ENCODE measurements at regions not wholly inside any gene's neighbourhood (a gene's known extent, or its start where the extent isn't known, plus 50 kb on each side); places are given as distances from the start of the nearest gene placed in this dataset.

DNA sequence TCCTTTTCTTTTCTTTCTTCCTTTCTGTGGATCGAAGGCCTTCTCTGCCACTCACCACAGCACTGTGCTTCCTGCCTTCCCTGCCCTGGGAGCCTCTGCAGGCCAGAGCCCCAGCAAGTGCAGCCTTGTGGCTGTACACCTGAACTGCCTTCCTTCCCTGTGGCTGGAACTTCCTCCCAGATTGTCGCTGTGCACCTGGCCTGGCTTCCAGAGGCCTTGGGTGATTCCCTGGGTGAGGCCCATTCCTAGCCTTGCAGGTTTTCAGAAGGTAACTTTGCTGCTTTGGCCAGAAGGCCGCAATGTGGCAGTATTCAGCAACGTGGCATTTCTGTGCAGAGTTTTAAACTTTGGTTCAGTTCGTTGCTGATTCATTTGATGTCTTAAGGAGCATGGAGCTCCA is 50.1 kb upstream of the RASGEF1A start:
- no peaks in the 10 kb centered on the region for H4K20me1 ChIP-seq (ENCODE audit: control insufficient read depth, insufficient read depth, low read length, poor library complexity, severe bottlenecking)
- no peak overlapping the region for H3K9ac ChIP-seq (ENCODE audit: low read length)
- H2AFZ ChIP-seq (ENCODE audit: insufficient read depth, low read depth, low read length, poor library complexity, severe bottlenecking), result no peak overlapping the region
- peaks cover 0 to 2% (median 0%) of the 10 kb centered on the region in 3 donors for H3K9me3 ChIP-seq (ENCODE audit: control extremely low read depth in 1 of 3, control insufficient read depth in 2 of 3, insufficient read depth in 1 of 3, low read length in 2 of 3)
- DNase-seq (no peak), ATAC-seq (ENCODE audit: low read depth) (no peak)
- H3K36me3 ChIP-seq (replicated peaks in 1 of 2; ENCODE audit: control extremely low read depth in 1 of 2, control insufficient read depth in 1 of 2, extremely low read depth in 1 of 2, insufficient read depth in 2 of 2, low read length in 1 of 2), result no peaks in the 10 kb centered on the region
- intact Hi-C loops (cut with micrococcal nuclease), result no loop called here
- TF ChIP-seq, protein P1, sequence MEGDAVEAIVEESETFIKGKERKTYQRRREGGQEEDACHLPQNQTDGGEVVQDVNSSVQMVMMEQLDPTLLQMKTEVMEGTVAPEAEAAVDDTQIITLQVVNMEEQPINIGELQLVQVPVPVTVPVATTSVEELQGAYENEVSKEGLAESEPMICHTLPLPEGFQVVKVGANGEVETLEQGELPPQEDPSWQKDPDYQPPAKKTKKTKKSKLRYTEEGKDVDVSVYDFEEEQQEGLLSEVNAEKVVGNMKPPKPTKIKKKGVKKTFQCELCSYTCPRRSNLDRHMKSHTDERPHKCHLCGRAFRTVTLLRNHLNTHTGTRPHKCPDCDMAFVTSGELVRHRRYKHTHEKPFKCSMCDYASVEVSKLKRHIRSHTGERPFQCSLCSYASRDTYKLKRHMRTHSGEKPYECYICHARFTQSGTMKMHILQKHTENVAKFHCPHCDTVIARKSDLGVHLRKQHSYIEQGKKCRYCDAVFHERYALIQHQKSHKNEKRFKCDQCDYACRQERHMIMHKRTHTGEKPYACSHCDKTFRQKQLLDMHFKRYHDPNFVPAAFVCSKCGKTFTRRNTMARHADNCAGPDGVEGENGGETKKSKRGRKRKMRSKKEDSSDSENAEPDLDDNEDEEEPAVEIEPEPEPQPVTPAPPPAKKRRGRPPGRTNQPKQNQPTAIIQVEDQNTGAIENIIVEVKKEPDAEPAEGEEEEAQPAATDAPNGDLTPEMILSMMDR (IDR thresholded peaks at IDR 0.05), result no peak
- no peak for TF ChIP-seq EZH2 (IDR thresholded peaks at IDR 0.05; ENCODE audit: borderline replicate concordance, insufficient read depth, low read depth, low read length, poor library complexity, severe bottlenecking)
- WGBS (ENCODE audit: insufficient coverage), result 55% methylated on average over 5 of the region's 5 CpGs
- POLR2A ChIA-PET, result no interaction called here
- no peak overlapping the region for H3K27ac ChIP-seq (ENCODE audit: low read length in 2 of 2)
- no peak overlapping the region for H3K4me3 ChIP-seq (ENCODE audit: control extremely low read depth in 1 of 5, extremely low read depth in 1 of 5, insufficient read depth in 1 of 5, low read depth in 2 of 5, low read length in 4 of 5)
- no peak overlapping the region for H3K4me2 ChIP-seq (replicated peaks; ENCODE audit: low read depth, low read length, poor library complexity, severe bottlenecking)
- Mint-ChIP-seq H3K4me1 (peaks cover 3% of the 10 kb centered on the region), H3K4me3 (no peak overlapping the region), H3K27ac (no peak overlapping the region), H3K9me3 (ENCODE audit: insufficient read depth) (no peaks in the 10 kb centered on the region), H3K27me3 (peaks cover 29% of the 10 kb centered on the region)
- no peaks in the 10 kb centered on the region for H3K4me1 ChIP-seq (ENCODE audit: control insufficient read depth in 2 of 2, insufficient read depth in 2 of 2, low read length in 2 of 2)
- H3K27me3 ChIP-seq (replicated peaks in 1 of 4; ENCODE audit: control extremely low read depth in 1 of 4, control insufficient read depth in 3 of 4, insufficient read depth in 4 of 4, low read length in 3 of 4), result no peaks in the 10 kb centered on the region
- H3K79me2 ChIP-seq (ENCODE audit: control insufficient read depth, insufficient read depth, low read length), result no peaks in the 10 kb centered on the region
- CTCF ChIA-PET, result no interaction called here

Data from B cell (primary cell).